Fibroblast of skin of left biceps (primary cell): ENCODE measurements at regions not wholly inside any gene's neighbourhood (a gene's known extent, or its start where the extent isn't known, plus 50 kb on each side); places are given as distances from the start of the nearest gene placed in this dataset.

Source experiments
- DNase-seq, 2 experiments: peaks; one replicate each; pipeline ENCODE4 v3.0.0-alpha.2; 2013; ENCODE audit warnings: low read depth in 2 of 2

GRCh38 chr18:41630232-41630886, 324.7 kb upstream of the PIK3C3 start:
- DNase-seq = no peak

- DNase-seq = no peak
These were observed 330.6 kb upstream of the PIK3C3 start for GRCh38 chr18:41624460-41624859.

GRCh38 chr18:41621177-41621576, 333.9 kb upstream of the PIK3C3 start:
- DNase-seq = no peak

GRCh38 chr18:41618147-41618546, 336.9 kb upstream of the PIK3C3 start:
- DNase-seq = no peak

GRCh38 chr18:41617647-41618046, 337.4 kb upstream of the PIK3C3 start:
- no peak for DNase-seq

- no peak for DNase-seq
These were observed 341.9 kb upstream of the PIK3C3 start for GRCh38 chr18:41613003-41613609.

GRCh38 chr18:41604964-41605363, 350.1 kb upstream of the PIK3C3 start:
- DNase-seq = no peak

- no peak for DNase-seq
These were observed 353.0 kb upstream of the PIK3C3 start for GRCh38 chr18:41602034-41602433.

GRCh38 chr18:41600693-41601391, 354.2 kb upstream of the PIK3C3 start:
- no peak for DNase-seq

- DNase-seq = no peak
These were observed 355.6 kb upstream of the PIK3C3 start for GRCh38 chr18:41599466-41599865.

GRCh38 chr18:41594582-41594981, 360.5 kb upstream of the PIK3C3 start:
- DNase-seq = no peak

GRCh38 chr18:41593171-41593675, 361.8 kb upstream of the PIK3C3 start:
- no peak for DNase-seq

- DNase-seq = no peak
These were observed 367.1 kb upstream of the PIK3C3 start for GRCh38 chr18:41587976-41588375.

GRCh38 chr18:41585512-41585911, 369.5 kb upstream of the PIK3C3 start:
- no peak for DNase-seq

GRCh38 chr18:41579185-41579584, 375.8 kb upstream of the PIK3C3 start:
- no peak for DNase-seq

- DNase-seq = no peak
These were observed 377.5 kb upstream of the PIK3C3 start for GRCh38 chr18:41577529-41577928.

- no peak for DNase-seq
These were observed 378.4 kb upstream of the PIK3C3 start for GRCh38 chr18:41576643-41577042.

- no peak for DNase-seq
These were observed 385.2 kb upstream of the PIK3C3 start for GRCh38 chr18:41569867-41570266.

GRCh38 chr18:41561961-41562360, 393.1 kb upstream of the PIK3C3 start:
- DNase-seq = no peak

GRCh38 chr18:41558715-41559114, 396.3 kb upstream of the PIK3C3 start:
- no peak for DNase-seq

GRCh38 chr18:41553716-41554115, 401.3 kb upstream of the PIK3C3 start:
- no peak for DNase-seq

GRCh38 chr18:41548521-41549260, 406.3 kb upstream of the PIK3C3 start:
- DNase-seq = no peak
